ENCODE measurements at regions not wholly inside any gene's neighbourhood (a gene's known extent, or its start where the extent isn't known, plus 50 kb on each side); places are given as distances from the start of the nearest gene placed in this dataset.

- no peak for TF ChIP-seq CTCF (IDR thresholded peaks at IDR 0.05; ENCODE audit: low read depth, low read length, missing input control)
- no peak for TF ChIP-seq REST (IDR thresholded peaks at IDR 0.05)
These were observed 329.2 kb upstream of the C1orf87 start for GRCh38 chr1:60402816-60403215.
